HCT116 (cell line): ENCODE measurements at regions not wholly inside any gene's neighbourhood (a gene's known extent, or its start where the extent isn't known, plus 50 kb on each side); places are given as distances from the start of the nearest gene placed in this dataset.

Experiments
- ATAC-seq: fragments of 200-7000 bp; cut with Tn5 transposase; 2 replicates; pipeline ENCODE4 v1.9.1; 2020; ENCODE audit warnings: mild to moderate bottlenecking, moderate library complexity
- BruUV-seq: library from RNA; stranded (reverse); fragments of 400-500 nt; replicated peaks from 2 replicates; lab custom pipeline; 2021; lab: Mats Ljungman, UMichigan
- CTCF ChIA-PET: fragments of 300-600 bp; sonication (Branson Sonifier 250); formaldehyde crosslinking; loops from one replicate; lab custom pipeline; 2021; ENCODE audit warnings: antibody characterized with exemption; lab: Charles Lee
- POLR2A ChIA-PET: fragments of 300-600, 350-600 bp; sonication (Branson Sonifier 250); formaldehyde crosslinking; loops from one replicate; lab custom pipeline; 2021; ENCODE audit warnings: antibody characterized with exemption; lab: Charles Lee
- RAD21 ChIA-PET, 2 experiments: fragments of 300-600 bp; sonication (Branson Sonifier 250); formaldehyde crosslinking; loops; one replicate each; lab custom pipeline; 2023; ENCODE audit warnings: low total read pairs in 2 of 2; ENCODE audit not compliant: uncharacterized antibody in 2 of 2, unreplicated experiment in 2 of 2, low non-redundant PET in 1 of 2; lab: Charles Lee
- DNase-seq: peaks from one replicate; pipeline ENCODE4 v3.0.0-alpha.2; 2010; ENCODE audit warnings: low read depth, low spot score
- H2AFZ ChIP-seq: fragments of 200-600 bp; shearing (Covaris generic), sonication (generic); 2 replicates; pipeline ENCODE4 v1.6.1; 2017; ENCODE audit warnings: low read depth, mixed run types, mixed read lengths, antibody characterized with exemption, low read length; ENCODE audit not compliant: poor library complexity, severe bottlenecking
- H3K27ac ChIP-seq: 2 replicates; pipeline ENCODE4 v1.5.1; 2012; ENCODE audit warnings: low read depth, low read length
- H3K27me3 ChIP-seq: fragments of 200-600 bp; sonication (generic); 2 replicates; pipeline ENCODE4 v1.6.1; 2016; ENCODE audit warnings: mixed run types, low read length, mixed read lengths; ENCODE audit not compliant: insufficient read depth
- H3K36me3 ChIP-seq, 2 experiments: fragments of 200-500 bp in 1 of 2; fragments of 200-600 bp in 1 of 2; sonication (Bioruptor generic) in 1 of 2; sonication (generic) in 1 of 2; 2 replicates each; pipeline versions ENCODE4 v1.5.1 to v1.6.1; 2014 to 2016; ENCODE audit warnings: low read length in 2 of 2, inconsistent platforms in 1 of 2, mixed read lengths in 1 of 2, mixed run types in 1 of 2; ENCODE audit not compliant: insufficient read depth in 2 of 2, control insufficient read depth in 1 of 2
- H3K4me1 ChIP-seq, 2 experiments: fragments of 200-600 bp in 1 of 2; sonication (generic) in 1 of 2; 2 replicates each; pipeline versions ENCODE4 v1.5.1 to v1.6.1; 2012 to 2017; ENCODE audit warnings: low read length in 2 of 2, inconsistent platforms in 1 of 2, mild to moderate bottlenecking in 1 of 2, mixed read lengths in 1 of 2, mixed run types in 1 of 2, moderate library complexity in 1 of 2; ENCODE audit not compliant: insufficient read depth in 2 of 2, control insufficient read depth in 1 of 2
- H3K4me2 ChIP-seq: fragments of 200-600 bp; sonication (generic); 2 replicates; pipeline ENCODE4 v1.6.1; 2017; ENCODE audit warnings: mixed run types, low read length, mixed read lengths
- H3K4me3 ChIP-seq, 2 experiments: fragments of 200-600 bp in 1 of 2; sonication (generic) in 1 of 2; replicated peaks in 1 of 2; 2 replicates each; pipeline ENCODE4 v1.5.1; 2011 to 2016; ENCODE audit warnings: low read length in 2 of 2, control low read depth in 1 of 2, low read depth in 1 of 2, mild to moderate bottlenecking in 1 of 2, mixed read lengths in 1 of 2, mixed run types in 1 of 2
- H3K79me2 ChIP-seq: fragments of 200-600 bp; sonication (generic); 2 replicates; pipeline ENCODE4 v1.6.1; 2017; ENCODE audit warnings: mild to moderate bottlenecking, mixed run types, low read length, moderate library complexity, mixed read lengths; ENCODE audit not compliant: insufficient read depth
- H3K9ac ChIP-seq: fragments of 200-600 bp; sonication (generic); 2 replicates; pipeline ENCODE4 v1.6.1; 2016; ENCODE audit warnings: low read length, mixed read lengths
- H3K9me2 ChIP-seq: fragments of 200-600 bp; sonication (generic), shearing (Covaris generic); 2 replicates; pipeline ENCODE4 v1.6.1; 2017; ENCODE audit warnings: mixed run types, mild to moderate bottlenecking, moderate library complexity; ENCODE audit not compliant: insufficient read depth
- H3K9me3 ChIP-seq, 2 experiments: fragments of 200-500 bp in 1 of 2; fragments of 200-600 bp in 1 of 2; sonication (Bioruptor generic) in 1 of 2; sonication (generic) in 1 of 2; 2 replicates each; pipeline ENCODE4 v1.6.1; 2014 to 2017; ENCODE audit warnings: low read length in 2 of 2, mixed read lengths in 2 of 2, inconsistent platforms in 1 of 2, low read depth in 1 of 2, mild to moderate bottlenecking in 1 of 2, mixed run types in 1 of 2, moderate library complexity in 1 of 2; ENCODE audit not compliant: control insufficient read depth in 1 of 2, insufficient read depth in 1 of 2
- H4K20me1 ChIP-seq: fragments of 200-600 bp; sonication (generic), shearing (Covaris generic); 2 replicates; pipeline ENCODE4 v1.6.1; 2017; ENCODE audit warnings: mixed run types, mild to moderate bottlenecking, moderate library complexity; ENCODE audit not compliant: insufficient read depth
- CBX3 ChIP-seq: IDR thresholded peaks from 2 replicates; pipeline ENCODE4 v1.6.1; 2012; ENCODE audit warnings: low read depth
- EGR1 ChIP-seq: IDR thresholded peaks from 2 replicates; pipeline ENCODE4 v1.6.1; 2012; ENCODE audit warnings: low read depth
- ELF1 ChIP-seq: IDR thresholded peaks from 2 replicates; pipeline ENCODE4 v1.6.1; 2012; ENCODE audit warnings: low read depth, borderline replicate concordance
- EZH2 ChIP-seq: fragments of 200-600 bp; sonication (generic); IDR thresholded peaks from 2 replicates; pipeline ENCODE4 v1.6.1; 2017; ENCODE audit warnings: antibody characterized with exemption, mixed run types
- FOSL1 ChIP-seq: IDR thresholded peaks from 2 replicates; pipeline ENCODE4 v1.6.1; 2012; ENCODE audit warnings: low read depth
- POLR2AphosphoS5 ChIP-seq: IDR thresholded peaks from 2 replicates; pipeline ENCODE4 v1.6.1; 2011; ENCODE audit warnings: mild to moderate bottlenecking, low read depth, low read length, moderate library complexity
- RAD21 ChIP-seq: IDR thresholded peaks from 2 replicates; pipeline ENCODE4 v1.6.1; 2012; ENCODE audit warnings: low read depth, mild to moderate bottlenecking
- SP1 ChIP-seq: IDR thresholded peaks from 2 replicates; pipeline ENCODE4 v1.6.1; 2012; ENCODE audit warnings: low read depth
- SRF ChIP-seq: IDR thresholded peaks from 2 replicates; pipeline ENCODE4 v1.6.1; 2012; ENCODE audit warnings: low read depth
- YY1 ChIP-seq: IDR thresholded peaks from 2 replicates; pipeline ENCODE4 v1.6.1; 2011; ENCODE audit warnings: low read length, low read depth, moderate library complexity, mild to moderate bottlenecking; ENCODE audit not compliant: insufficient replicate concordance; ENCODE audit errors: extremely low read depth
- ZFX ChIP-seq: fragments of 450-650 bp; IDR thresholded peaks from 2 replicates; pipeline ENCODE4 v1.6.1; 2017
- ZNF274 ChIP-seq: fragments of 200-500 bp; sonication (Bioruptor generic); IDR thresholded peaks from 2 replicates; pipeline ENCODE4 v1.6.1; 2014; ENCODE audit warnings: mild to moderate bottlenecking, low read depth, low read length, inconsistent platforms
- intact Hi-C: fragments of 100-400 bp; cut with micrococcal nuclease; formaldehyde crosslinking; loops from 2 replicates; pipeline ENCODE4 v1.10.0; 2022
- TF ChIP-seq, protein P1 (sequence below): IDR thresholded peaks from 2 replicates; pipeline ENCODE4 v1.6.1; 2012; ENCODE audit warnings: low read depth
- TF ChIP-seq, protein P2 (sequence below): IDR thresholded peaks from 2 replicates; pipeline ENCODE4 v1.6.1; 2011; ENCODE audit warnings: mild to moderate bottlenecking, low read length, moderate library complexity; ENCODE audit not compliant: insufficient replicate concordance; ENCODE audit errors: extremely low read depth
- TF ChIP-seq, protein P3 (sequence below): IDR thresholded peaks from 2 replicates; pipeline ENCODE4 v1.6.1; 2012

DNA sequence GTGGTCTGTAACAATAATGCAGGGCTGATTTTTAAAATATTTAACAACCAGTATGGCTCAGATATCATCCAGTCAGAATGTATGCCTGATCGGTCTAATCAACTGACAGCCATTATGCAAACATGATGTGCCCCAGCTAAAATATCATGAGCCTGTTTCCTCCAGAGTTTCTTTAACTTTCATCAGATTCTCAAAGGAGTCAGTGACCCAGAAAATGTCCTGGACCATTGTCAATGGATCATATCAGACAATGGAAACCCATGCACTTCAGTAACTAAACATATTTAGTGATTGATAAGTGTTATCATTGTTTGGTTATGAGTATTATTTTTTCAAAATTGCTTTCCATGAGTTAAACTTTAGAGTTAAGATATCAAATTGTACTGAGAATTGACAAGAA is 173.5 kb downstream of the LMBRD1 start:
- no peak overlapping the region for H3K9ac ChIP-seq
- H3K27ac ChIP-seq, result no peak overlapping the region
- no peak for DNase-seq
- RAD21 ChIA-PET, result no interaction called here
- TF ChIP-seq SRF (no peak), YY1 (no peak)
- H3K79me2 ChIP-seq, result no peaks in the 10 kb centered on the region
- ATAC-seq, result no peak
- H3K9me2 ChIP-seq, result no peaks in the 10 kb centered on the region
- no peak overlapping the region for H3K4me2 ChIP-seq
- intact Hi-C loops, result no loop called here
- no peaks in the 10 kb centered on the region for H3K36me3 ChIP-seq
- H3K27me3 ChIP-seq, result no peaks in the 10 kb centered on the region
- H3K4me3 ChIP-seq, result no peak overlapping the region
- H4K20me1 ChIP-seq, result no peaks in the 10 kb centered on the region
- no peaks in the 10 kb centered on the region for H3K4me1 ChIP-seq
- POLR2A ChIA-PET, result no interaction called here
- no TSS peak for BruUV-seq
- CTCF ChIA-PET, result no interaction called here
- H2AFZ ChIP-seq, result no peak overlapping the region
- no peaks in the 10 kb centered on the region for H3K9me3 ChIP-seq

DNA sequence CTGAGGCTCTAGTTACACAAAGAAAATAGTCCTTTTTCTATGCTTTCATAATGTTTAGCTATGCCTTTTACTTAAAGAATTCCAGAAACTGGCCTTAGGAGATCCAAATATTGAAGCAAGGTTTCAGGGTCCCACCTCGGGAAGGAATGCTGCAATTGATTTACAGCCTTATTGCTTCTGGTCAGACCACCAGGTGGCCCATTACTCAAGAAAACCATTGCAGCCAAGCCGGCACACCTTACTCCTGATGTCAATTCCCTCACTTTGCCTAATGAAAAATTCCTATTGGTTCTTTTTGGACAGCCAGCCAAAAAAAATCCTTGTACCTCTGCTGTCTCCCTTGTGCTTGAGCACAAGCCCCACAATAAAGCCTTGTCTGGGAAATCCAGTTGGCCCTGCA is 173.9 kb downstream of the LMBRD1 start:
- no peak for ATAC-seq
- H3K9me2 ChIP-seq, result no peaks in the 10 kb centered on the region
- CTCF ChIA-PET, result no interaction called here
- TF ChIP-seq ZNF274 (no peak), CBX3 (no peak), POLR2AphosphoS5 (no peak), RAD21 (no peak), ELF1 (no peak), SP1 (no peak), ZFX (no peak), EGR1 (no peak), FOSL1 (no peak), EZH2 (no peak)
- TF ChIP-seq, protein P1, sequence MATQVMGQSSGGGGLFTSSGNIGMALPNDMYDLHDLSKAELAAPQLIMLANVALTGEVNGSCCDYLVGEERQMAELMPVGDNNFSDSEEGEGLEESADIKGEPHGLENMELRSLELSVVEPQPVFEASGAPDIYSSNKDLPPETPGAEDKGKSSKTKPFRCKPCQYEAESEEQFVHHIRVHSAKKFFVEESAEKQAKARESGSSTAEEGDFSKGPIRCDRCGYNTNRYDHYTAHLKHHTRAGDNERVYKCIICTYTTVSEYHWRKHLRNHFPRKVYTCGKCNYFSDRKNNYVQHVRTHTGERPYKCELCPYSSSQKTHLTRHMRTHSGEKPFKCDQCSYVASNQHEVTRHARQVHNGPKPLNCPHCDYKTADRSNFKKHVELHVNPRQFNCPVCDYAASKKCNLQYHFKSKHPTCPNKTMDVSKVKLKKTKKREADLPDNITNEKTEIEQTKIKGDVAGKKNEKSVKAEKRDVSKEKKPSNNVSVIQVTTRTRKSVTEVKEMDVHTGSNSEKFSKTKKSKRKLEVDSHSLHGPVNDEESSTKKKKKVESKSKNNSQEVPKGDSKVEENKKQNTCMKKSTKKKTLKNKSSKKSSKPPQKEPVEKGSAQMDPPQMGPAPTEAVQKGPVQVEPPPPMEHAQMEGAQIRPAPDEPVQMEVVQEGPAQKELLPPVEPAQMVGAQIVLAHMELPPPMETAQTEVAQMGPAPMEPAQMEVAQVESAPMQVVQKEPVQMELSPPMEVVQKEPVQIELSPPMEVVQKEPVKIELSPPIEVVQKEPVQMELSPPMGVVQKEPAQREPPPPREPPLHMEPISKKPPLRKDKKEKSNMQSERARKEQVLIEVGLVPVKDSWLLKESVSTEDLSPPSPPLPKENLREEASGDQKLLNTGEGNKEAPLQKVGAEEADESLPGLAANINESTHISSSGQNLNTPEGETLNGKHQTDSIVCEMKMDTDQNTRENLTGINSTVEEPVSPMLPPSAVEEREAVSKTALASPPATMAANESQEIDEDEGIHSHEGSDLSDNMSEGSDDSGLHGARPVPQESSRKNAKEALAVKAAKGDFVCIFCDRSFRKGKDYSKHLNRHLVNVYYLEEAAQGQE, result no peak
- TF ChIP-seq, protein P2, sequence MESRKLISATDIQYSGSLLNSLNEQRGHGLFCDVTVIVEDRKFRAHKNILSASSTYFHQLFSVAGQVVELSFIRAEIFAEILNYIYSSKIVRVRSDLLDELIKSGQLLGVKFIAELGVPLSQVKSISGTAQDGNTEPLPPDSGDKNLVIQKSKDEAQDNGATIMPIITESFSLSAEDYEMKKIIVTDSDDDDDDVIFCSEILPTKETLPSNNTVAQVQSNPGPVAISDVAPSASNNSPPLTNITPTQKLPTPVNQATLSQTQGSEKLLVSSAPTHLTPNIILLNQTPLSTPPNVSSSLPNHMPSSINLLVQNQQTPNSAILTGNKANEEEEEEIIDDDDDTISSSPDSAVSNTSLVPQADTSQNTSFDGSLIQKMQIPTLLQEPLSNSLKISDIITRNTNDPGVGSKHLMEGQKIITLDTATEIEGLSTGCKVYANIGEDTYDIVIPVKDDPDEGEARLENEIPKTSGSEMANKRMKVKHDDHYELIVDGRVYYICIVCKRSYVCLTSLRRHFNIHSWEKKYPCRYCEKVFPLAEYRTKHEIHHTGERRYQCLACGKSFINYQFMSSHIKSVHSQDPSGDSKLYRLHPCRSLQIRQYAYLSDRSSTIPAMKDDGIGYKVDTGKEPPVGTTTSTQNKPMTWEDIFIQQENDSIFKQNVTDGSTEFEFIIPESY, result no peak
- TF ChIP-seq, protein P3, sequence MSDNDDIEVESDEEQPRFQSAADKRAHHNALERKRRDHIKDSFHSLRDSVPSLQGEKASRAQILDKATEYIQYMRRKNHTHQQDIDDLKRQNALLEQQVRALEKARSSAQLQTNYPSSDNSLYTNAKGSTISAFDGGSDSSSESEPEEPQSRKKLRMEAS, result no peak

More for the DNA sequence above, 173.9 kb downstream of the LMBRD1 start:
- Histone ChIP-seq H3K4me1 (no peaks in the 10 kb centered on the region), H4K20me1 (no peaks in the 10 kb centered on the region), H3K9ac (no peak overlapping the region), H3K27ac (no peak overlapping the region), H3K4me2 (no peak overlapping the region), H3K79me2 (no peaks in the 10 kb centered on the region), H3K4me3 (no peak overlapping the region), H3K36me3 (no peaks in the 10 kb centered on the region), H2AFZ (no peak overlapping the region), H3K27me3 (no peaks in the 10 kb centered on the region), H3K9me3 (no peaks in the 10 kb centered on the region)
- RAD21 ChIA-PET, result no interaction called here
- no peak for DNase-seq
- POLR2A ChIA-PET, result no interaction called here
- no TSS peak for BruUV-seq
- intact Hi-C loops, result no loop called here
